ENCODE measurements at regions not wholly inside any gene's neighbourhood (a gene's known extent, or its start where the extent isn't known, plus 50 kb on each side); places are given as distances from the start of the nearest gene placed in this dataset.
"Not testable (repeated sequence)": the region's sequence is repeated elsewhere in the genome, so short reads cannot be mapped to it uniquely, and the experiment has no call there.

GRCh38 chr10:107552963-107553362 is 388.5 kb upstream of the SORCS1 start:
- no peak for DNase-seq (ENCODE audit: low read depth, low spot score)

- DNase-seq (ENCODE audit: low read depth, low spot score) = no peak
Measured at GRCh38 chr10:107548301-107548700, 383.8 kb upstream of the SORCS1 start.

- DNase-seq (ENCODE audit: low read depth, low spot score) = no peak
Measured at GRCh38 chr10:107546986-107547385, 382.5 kb upstream of the SORCS1 start.

DNA sequence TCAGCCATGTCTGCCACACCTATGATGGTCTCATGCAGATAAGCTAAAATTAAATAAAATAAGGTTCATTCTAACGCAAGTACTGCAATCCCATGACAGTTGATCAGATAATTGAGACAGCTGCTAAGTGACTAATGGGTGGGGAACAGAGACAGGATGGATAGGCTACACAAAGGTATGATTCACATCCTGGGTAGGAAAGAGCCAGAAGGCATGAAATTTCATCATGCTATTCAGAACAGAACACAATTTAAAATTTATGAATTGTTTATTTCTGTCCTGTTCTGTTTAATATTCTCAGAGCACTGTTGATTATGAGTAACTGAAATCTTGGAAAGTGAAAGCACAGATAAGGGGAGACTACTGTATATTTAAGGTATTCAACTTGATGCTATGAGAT is 381.8 kb upstream of the SORCS1 start:
- no peak for DNase-seq (ENCODE audit: low read depth, low spot score)

- DNase-seq (ENCODE audit: low read depth, low spot score) = no peak
Measured at GRCh38 chr10:107545717-107546116, 381.2 kb upstream of the SORCS1 start.

DNA sequence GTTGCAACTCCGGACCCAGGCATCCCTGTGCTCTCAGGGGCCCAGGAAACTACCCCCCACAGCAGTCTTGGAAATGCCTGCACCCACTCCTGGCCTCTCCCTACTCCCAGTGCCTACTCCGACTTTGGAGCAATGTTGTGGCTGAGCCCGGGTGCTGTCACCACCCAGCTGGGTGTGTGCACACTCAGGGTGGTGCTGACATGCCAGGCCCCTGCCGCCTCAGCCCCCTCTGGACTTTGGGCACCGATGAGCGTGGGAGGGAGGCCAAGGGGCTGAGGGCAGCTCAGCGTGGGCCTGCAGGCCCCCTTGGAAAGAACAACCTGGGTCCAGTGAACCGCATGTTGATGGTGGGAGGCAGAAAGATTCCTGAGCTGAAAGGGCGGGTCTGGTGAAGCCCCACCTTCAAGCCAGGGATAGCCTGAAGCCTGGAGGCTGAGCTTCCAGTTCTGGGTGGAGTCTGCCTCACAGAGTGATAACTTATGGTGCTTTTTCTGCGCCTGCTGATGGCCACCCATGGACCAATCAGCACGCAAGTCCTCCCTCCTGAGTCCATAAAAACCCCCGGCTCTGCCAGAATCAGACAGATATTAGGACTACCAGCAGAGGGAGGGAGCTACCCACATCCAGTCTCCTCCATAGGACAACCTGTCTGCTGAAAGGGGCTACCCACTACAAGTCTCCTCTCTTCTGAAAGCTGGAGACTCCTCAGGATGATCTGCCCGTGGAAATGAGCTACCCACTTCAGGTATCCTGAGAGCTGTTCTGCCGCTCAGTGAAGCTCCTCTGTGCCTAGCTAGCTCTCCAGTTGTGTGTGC is 380.4 kb upstream of the SORCS1 start:
- no peak for DNase-seq (ENCODE audit: low read depth, low spot score)

- no peak for DNase-seq (ENCODE audit: low read depth, low spot score)
Measured at GRCh38 chr10:107542607-107543006, 378.1 kb upstream of the SORCS1 start.

GRCh38 chr10:107542016-107542415 is 377.5 kb upstream of the SORCS1 start:
- no peak for DNase-seq (ENCODE audit: low read depth, low spot score)

GRCh38 chr10:107540981-107541380 is 376.5 kb upstream of the SORCS1 start:
- DNase-seq (ENCODE audit: low read depth, low spot score) = no peak

- DNase-seq (ENCODE audit: low read depth, low spot score) = no peak
Measured at GRCh38 chr10:107529350-107529749, 364.8 kb upstream of the SORCS1 start.

DNA sequence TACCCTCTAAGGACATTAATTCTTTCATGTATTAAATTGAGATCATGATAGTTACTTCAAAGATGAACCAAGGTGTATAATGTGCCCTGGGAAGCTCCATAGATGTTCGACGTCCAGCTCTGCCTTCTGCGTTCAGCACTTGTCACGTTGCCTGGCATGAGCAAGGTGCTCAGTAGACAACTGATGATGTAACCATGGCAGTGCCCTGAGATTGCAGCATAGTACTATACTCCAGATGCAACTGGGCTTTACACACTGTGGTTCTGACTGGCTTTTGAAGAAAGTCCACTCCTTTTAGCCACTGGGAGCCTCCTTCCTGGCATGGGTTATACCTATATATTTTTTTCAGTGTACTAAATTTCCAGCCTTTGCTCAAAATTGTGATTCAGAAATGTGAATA is 355.8 kb upstream of the SORCS1 start:
- no peak for DNase-seq (ENCODE audit: low read depth, low spot score)

GRCh38 chr10:107517811-107518210 is 353.3 kb upstream of the SORCS1 start:
- no peak for DNase-seq (ENCODE audit: low read depth, low spot score)

DNA sequence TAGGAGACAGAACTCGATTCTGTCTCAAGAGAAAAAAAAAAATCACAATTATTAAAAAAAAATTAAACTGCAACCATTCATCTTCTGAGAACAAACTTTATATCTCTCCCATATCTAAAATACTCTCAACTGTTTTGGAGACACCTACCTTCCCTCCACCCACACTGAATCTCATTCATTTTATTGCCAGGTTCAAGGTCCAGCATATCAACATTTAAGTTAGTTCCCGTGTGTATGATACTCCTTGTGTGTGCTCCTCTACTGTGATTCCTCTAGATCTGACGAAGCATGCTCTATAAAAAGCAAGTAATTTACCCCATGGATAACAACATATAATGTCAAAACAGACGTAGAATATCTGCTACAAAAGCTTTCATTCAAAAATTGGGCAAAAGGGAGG is 351.8 kb upstream of the SORCS1 start:
- no peak for DNase-seq (ENCODE audit: low read depth, low spot score)

DNA sequence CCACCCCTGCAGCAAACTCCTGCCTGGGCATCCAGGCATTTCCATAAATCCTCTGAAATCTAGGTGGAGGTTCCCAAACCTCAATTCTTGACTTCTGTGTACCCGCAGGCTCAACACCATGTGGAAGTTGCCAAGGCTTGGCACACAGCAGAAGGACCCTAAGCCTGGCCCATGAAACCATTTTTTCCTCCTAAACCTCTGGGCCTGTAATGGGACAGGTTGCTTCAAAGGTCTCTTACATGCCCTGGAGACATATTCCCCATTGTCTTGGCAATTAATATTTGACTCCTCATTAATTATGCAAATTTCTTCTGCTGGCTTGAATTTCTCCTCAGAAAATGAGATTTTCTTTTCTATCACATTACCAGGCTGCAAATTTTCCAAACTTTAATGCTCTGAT is 339.5 kb upstream of the SORCS1 start:
- not testable (repeated sequence) for DNase-seq (ENCODE audit: low read depth, low spot score)

- no peak for DNase-seq (ENCODE audit: low read depth, low spot score)
Measured at GRCh38 chr10:107502229-107502985, 337.9 kb upstream of the SORCS1 start.

GRCh38 chr10:107498983-107499382 is 334.5 kb upstream of the SORCS1 start:
- no peak for DNase-seq (ENCODE audit: low read depth, low spot score)

- DNase-seq (ENCODE audit: low read depth, low spot score) = no peak
Measured at GRCh38 chr10:107497024-107497423, 332.5 kb upstream of the SORCS1 start.

DNA sequence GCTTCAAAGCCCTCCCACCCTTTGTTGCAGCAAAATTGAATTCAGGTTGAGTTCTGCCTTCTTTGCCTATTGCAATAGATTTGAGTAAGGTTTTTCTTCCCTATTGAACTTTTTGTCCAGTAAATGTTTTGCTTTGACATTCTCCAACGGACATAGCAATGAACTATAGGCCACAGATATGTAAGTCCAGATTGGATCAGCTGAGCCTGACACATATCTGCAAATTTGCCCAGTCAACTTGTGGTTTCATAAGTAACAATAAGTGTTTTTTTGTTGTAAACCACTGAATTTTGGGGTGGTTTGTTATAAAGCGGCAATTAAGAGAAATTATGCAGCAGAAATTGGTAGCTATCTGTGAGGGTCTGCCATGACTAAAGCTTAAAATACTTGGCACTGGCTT is 332.1 kb upstream of the SORCS1 start:
- no peak for DNase-seq (ENCODE audit: low read depth, low spot score)

DNA sequence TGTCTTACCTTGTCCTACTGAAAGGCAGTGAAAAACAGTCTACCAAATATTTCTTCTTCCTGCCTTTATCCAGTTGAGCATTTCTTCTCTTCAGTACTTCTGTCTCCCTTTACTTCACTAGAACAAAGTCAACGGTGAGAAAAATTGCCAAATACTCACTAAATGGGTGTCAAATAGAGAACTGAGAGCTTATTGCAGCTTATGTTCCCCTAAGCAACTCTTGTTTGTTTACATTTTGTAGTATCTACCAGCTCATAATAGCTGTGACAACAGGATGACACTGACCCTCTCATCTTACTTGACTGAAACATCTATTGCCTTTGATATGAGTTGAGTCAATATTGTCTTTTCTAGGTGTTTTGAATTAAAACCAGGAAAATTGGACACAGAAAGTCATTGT is 327.9 kb upstream of the SORCS1 start:
- DNase-seq (ENCODE audit: low read depth, low spot score) = no peak

- no peak for DNase-seq (ENCODE audit: low read depth, low spot score)
Measured at GRCh38 chr10:107490389-107490788, 325.9 kb upstream of the SORCS1 start.

GRCh38 chr10:107487284-107487683 is 322.8 kb upstream of the SORCS1 start:
- no peak for DNase-seq (ENCODE audit: low read depth, low spot score)

DNA sequence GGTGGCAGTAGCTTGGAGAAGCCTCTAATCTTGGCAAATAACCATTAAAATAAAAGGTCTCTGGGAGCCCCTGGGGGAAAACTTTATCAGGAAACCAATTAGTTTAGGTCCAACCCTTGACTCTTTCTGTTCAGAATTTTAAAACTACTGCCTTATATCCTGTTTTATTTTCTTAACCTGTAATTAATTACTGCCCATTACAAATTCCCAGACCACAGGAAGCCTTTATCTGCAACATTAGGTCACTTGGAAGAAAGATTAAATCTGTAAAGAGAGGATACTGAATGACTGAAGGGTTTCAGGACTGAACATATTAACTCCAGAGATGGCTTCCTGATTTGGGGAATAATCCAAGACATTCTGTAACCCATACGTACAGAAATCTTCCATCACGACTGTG is 320.5 kb upstream of the SORCS1 start:
- no peak for DNase-seq (ENCODE audit: low read depth, low spot score)

DNA sequence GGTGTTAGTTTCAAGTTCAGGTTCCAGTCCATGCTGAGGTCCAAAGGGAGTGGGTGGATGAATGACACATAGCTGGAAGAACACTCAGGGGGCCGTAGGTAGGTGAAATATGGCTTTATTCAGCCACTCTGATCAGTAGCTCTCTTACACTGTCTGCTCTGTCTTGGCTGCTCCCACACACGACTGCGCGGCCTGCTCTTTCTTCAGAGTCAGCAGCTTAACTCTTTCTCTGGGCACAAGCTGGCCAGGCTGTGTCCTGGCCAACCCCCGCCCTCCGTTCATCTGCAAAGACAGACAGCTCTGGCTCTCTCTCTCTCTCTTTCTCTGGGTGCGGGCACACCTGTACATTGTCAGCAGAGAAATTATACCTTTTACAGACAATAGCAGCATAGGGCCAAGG is 317.4 kb upstream of the SORCS1 start:
- no peak for DNase-seq (ENCODE audit: low read depth, low spot score)

Data from iPS DF 19.7 (cell line).